ENCODE measurements at regions not wholly inside any gene's neighbourhood (a gene's known extent, or its start where the extent isn't known, plus 50 kb on each side); places are given as distances from the start of the nearest gene placed in this dataset.

- Histone ChIP-seq H3K9me3 (ENCODE audit: insufficient read depth, low read depth, low read length) (no peaks in the 10 kb centered on the region), H3K4me2 (ENCODE audit: low read depth, low read length, poor library complexity, severe bottlenecking) (no peak overlapping the region), H2AFZ (ENCODE audit: low read length) (no peak overlapping the region), H3K9me2 (replicated peaks; ENCODE audit: low read depth, low read length) (no peaks in the 10 kb centered on the region), H3K4me3 (ENCODE audit: low read length, poor library complexity, severe bottlenecking) (no peak overlapping the region), H4K20me1 (ENCODE audit: insufficient read depth, low read length, poor library complexity, severe bottlenecking) (no peaks in the 10 kb centered on the region), H3K27me3 (ENCODE audit: insufficient read depth, low read length, poor library complexity, severe bottlenecking) (no peaks in the 10 kb centered on the region), H3K9ac (ENCODE audit: low read depth, low read length, poor library complexity, severe bottlenecking) (no peak overlapping the region), H3K36me3 (ENCODE audit: insufficient read depth, low read length) (no peaks in the 10 kb centered on the region), H3K4me1 (ENCODE audit: insufficient read depth, low read length, poor library complexity, severe bottlenecking) (no peaks in the 10 kb centered on the region), H3F3A (ENCODE audit: low read depth) (no peaks in the 10 kb centered on the region), H3K79me2 (ENCODE audit: insufficient read depth, low read length) (no peaks in the 10 kb centered on the region)
- TF ChIP-seq CTCF (conservative IDR thresholded peaks at IDR 0.05; ENCODE audit: low read length) (no peak), EZH2phosphoT487 (IDR thresholded peaks at IDR 0.05; ENCODE audit: borderline replicate concordance) (no peak)
These were observed 237.4 kb downstream of the CAAP1 start for GRCh38 chr9:26655166-26655565.

- no peak for TF ChIP-seq EZH2phosphoT487 (IDR thresholded peaks at IDR 0.05; ENCODE audit: borderline replicate concordance)
- no peak for TF ChIP-seq CTCF (conservative IDR thresholded peaks at IDR 0.05; ENCODE audit: low read length)
These were observed 242.3 kb downstream of the CAAP1 start for GRCh38 chr9:26650325-26650724.

GRCh38 chr9:26643826-26644225, 248.8 kb downstream of the CAAP1 start:
- TF ChIP-seq EZH2phosphoT487 (IDR thresholded peaks at IDR 0.05; ENCODE audit: borderline replicate concordance) (no peak), CTCF (conservative IDR thresholded peaks at IDR 0.05; ENCODE audit: low read length) (no peak)
- no peaks in the 10 kb centered on the region for H3K36me3 ChIP-seq (ENCODE audit: insufficient read depth, low read length)
- H3K9ac ChIP-seq (ENCODE audit: low read depth, low read length, poor library complexity, severe bottlenecking): no peak overlapping the region
- H3K4me1 ChIP-seq (ENCODE audit: insufficient read depth, low read length, poor library complexity, severe bottlenecking): no peaks in the 10 kb centered on the region
- no peak overlapping the region for H3K4me3 ChIP-seq (ENCODE audit: low read length, poor library complexity, severe bottlenecking)
- H3K27me3 ChIP-seq (ENCODE audit: insufficient read depth, low read length, poor library complexity, severe bottlenecking): no peaks in the 10 kb centered on the region
- H4K20me1 ChIP-seq (ENCODE audit: insufficient read depth, low read length, poor library complexity, severe bottlenecking): no peaks in the 10 kb centered on the region
- no peak overlapping the region for H2AFZ ChIP-seq (ENCODE audit: low read length)
- H3K4me2 ChIP-seq (ENCODE audit: low read depth, low read length, poor library complexity, severe bottlenecking): no peak overlapping the region
- no peaks in the 10 kb centered on the region for H3F3A ChIP-seq (ENCODE audit: low read depth)
- no peaks in the 10 kb centered on the region for H3K79me2 ChIP-seq (ENCODE audit: insufficient read depth, low read length)
- no peaks in the 10 kb centered on the region for H3K9me3 ChIP-seq (ENCODE audit: insufficient read depth, low read depth, low read length)
- no peaks in the 10 kb centered on the region for H3K9me2 ChIP-seq (replicated peaks; ENCODE audit: low read depth, low read length)

More at GRCh38 chr9:26650325-26650724, 242.3 kb downstream of the CAAP1 start:
- Histone ChIP-seq H3K9ac (ENCODE audit: low read depth, low read length, poor library complexity, severe bottlenecking) (no peak overlapping the region), H3K79me2 (ENCODE audit: insufficient read depth, low read length) (no peaks in the 10 kb centered on the region), H2AFZ (ENCODE audit: low read length) (no peak overlapping the region), H3K4me2 (ENCODE audit: low read depth, low read length, poor library complexity, severe bottlenecking) (no peak overlapping the region), H3K9me3 (ENCODE audit: insufficient read depth, low read depth, low read length) (no peaks in the 10 kb centered on the region), H3K36me3 (ENCODE audit: insufficient read depth, low read length) (no peaks in the 10 kb centered on the region), H3K4me1 (ENCODE audit: insufficient read depth, low read length, poor library complexity, severe bottlenecking) (no peaks in the 10 kb centered on the region), H3F3A (ENCODE audit: low read depth) (no peaks in the 10 kb centered on the region), H3K4me3 (ENCODE audit: low read length, poor library complexity, severe bottlenecking) (no peak overlapping the region), H3K9me2 (replicated peaks; ENCODE audit: low read depth, low read length) (no peaks in the 10 kb centered on the region), H3K27me3 (ENCODE audit: insufficient read depth, low read length, poor library complexity, severe bottlenecking) (no peaks in the 10 kb centered on the region), H4K20me1 (ENCODE audit: insufficient read depth, low read length, poor library complexity, severe bottlenecking) (no peaks in the 10 kb centered on the region)
